GM23338 (cell line): ENCODE measurements at regions not wholly inside any gene's neighbourhood (a gene's known extent, or its start where the extent isn't known, plus 50 kb on each side); places are given as distances from the start of the nearest gene placed in this dataset.

ENCODE experiments used
- ATAC-seq: fragments of 200-7000 bp; cut with Tn5 transposase; 3 replicates; pipeline ENCODE4 v1.9.1; 2020
- DNase-seq: peaks from one replicate; pipeline ENCODE4 v3.0.0-alpha.2; 2015; ENCODE audit warnings: low spot score
- H2AFZ ChIP-seq: fragments of 200-600 bp; sonication (generic); 2 replicates; pipeline ENCODE4 v1.8.0; 2016; ENCODE audit warnings: antibody characterized with exemption, mild to moderate bottlenecking, moderate library complexity
- H3F3A ChIP-seq: fragments of 200-600 bp; sonication (generic); replicated peaks from 2 replicates; pipeline ENCODE4 v1.8.0; 2017; ENCODE audit warnings: antibody characterized with exemption, mixed run types, low read depth
- H3K27ac ChIP-seq: fragments of 200-600 bp; sonication (generic); 2 replicates; pipeline ENCODE4 v1.6.1; 2016; ENCODE audit warnings: low read depth
- H3K27me3 ChIP-seq: fragments of 200-600 bp; sonication (generic); 2 replicates; pipeline ENCODE4 v1.8.0; 2016; ENCODE audit warnings: mild to moderate bottlenecking, mixed run types, moderate library complexity; ENCODE audit not compliant: insufficient read depth
- H3K36me3 ChIP-seq: fragments of 200-600 bp; sonication (generic); 2 replicates; pipeline ENCODE4 v1.8.0; 2016; ENCODE audit warnings: mild to moderate bottlenecking; ENCODE audit not compliant: insufficient read depth
- H3K4me1 ChIP-seq: fragments of 200-600 bp; sonication (generic); 2 replicates; pipeline ENCODE4 v1.8.0; 2016; ENCODE audit warnings: mild to moderate bottlenecking, moderate library complexity; ENCODE audit not compliant: insufficient read depth
- H3K4me2 ChIP-seq: fragments of 200-600 bp; sonication (generic); 2 replicates; pipeline ENCODE4 v1.7.1; 2017; ENCODE audit warnings: mixed run types
- H3K4me3 ChIP-seq: fragments of 200-600 bp; sonication (generic); 2 replicates; pipeline ENCODE4 v1.6.1; 2016; ENCODE audit warnings: mixed run types
- H3K79me2 ChIP-seq: fragments of 200-600 bp; sonication (generic); replicated peaks from 2 replicates; pipeline ENCODE4 v1.8.0; 2017; ENCODE audit warnings: mild to moderate bottlenecking; ENCODE audit not compliant: insufficient read depth
- H3K9me2 ChIP-seq: fragments of 200-600 bp; sonication (generic); 2 replicates; pipeline ENCODE4 v1.8.0; 2017; ENCODE audit not compliant: insufficient read depth
- H4K20me1 ChIP-seq: fragments of 200-600 bp; sonication (generic); replicated peaks from 2 replicates; pipeline ENCODE4 v1.8.0; 2017; ENCODE audit warnings: mild to moderate bottlenecking; ENCODE audit not compliant: insufficient read depth
- H3K27ac Mint-ChIP-seq: 2 replicates; pipeline ENCODE4 v1.8.0; 2020; ENCODE audit warnings: inconsistent platforms, mild to moderate bottlenecking, moderate library complexity, mixed read lengths
- H3K27me3 Mint-ChIP-seq: 3 replicates; pipeline ENCODE4 v1.8.0; 2022; ENCODE audit warnings: low read depth, mild to moderate bottlenecking, moderate library complexity, mixed read lengths, inconsistent platforms; ENCODE audit not compliant: insufficient read depth, poor library complexity
- H3K36me3 Mint-ChIP-seq: 3 replicates; pipeline ENCODE4 v1.8.0; 2021; ENCODE audit warnings: low read depth, mild to moderate bottlenecking, inconsistent platforms, moderate library complexity, mixed read lengths
- H3K4me1 Mint-ChIP-seq: 3 replicates; pipeline ENCODE4 v1.8.0; 2020; ENCODE audit warnings: mild to moderate bottlenecking, inconsistent platforms, mixed read lengths
- H3K4me3 Mint-ChIP-seq: 3 replicates; pipeline ENCODE4 v1.8.0; 2021; ENCODE audit warnings: moderate library complexity, mild to moderate bottlenecking, inconsistent platforms, mixed read lengths
- H3K9me3 Mint-ChIP-seq: 3 replicates; pipeline ENCODE4 v1.8.0; 2020; ENCODE audit warnings: moderate library complexity, mild to moderate bottlenecking, inconsistent platforms, mixed read lengths
- CREB1 ChIP-seq: fragments of 250-450 bp; sonication (Bioruptor Pico); IDR thresholded peaks from 2 replicates; pipeline ENCODE4 v1.5.0; 2020; ENCODE audit warnings: low read depth, mild to moderate bottlenecking, moderate library complexity
- EZH2phosphoT487 ChIP-seq: fragments of 200-600 bp; sonication (generic); IDR thresholded peaks from one replicate; pipeline ENCODE4 v1.8.1; 2018; ENCODE audit warnings: antibody characterized with exemption; ENCODE audit not compliant: unreplicated experiment
- JUNB ChIP-seq: IDR thresholded peaks from one replicate; pipeline ENCODE4 v1.6.1; 2016; ENCODE audit warnings: antibody characterized with exemption; ENCODE audit not compliant: unreplicated experiment
- NANOG ChIP-seq: IDR thresholded peaks from 2 replicates; pipeline ENCODE4 v1.6.1; 2016; ENCODE audit warnings: antibody characterized with exemption, borderline replicate concordance
- STAT1 ChIP-seq: IDR thresholded peaks from one replicate; pipeline ENCODE4 v1.6.1; 2016; ENCODE audit warnings: antibody characterized with exemption; ENCODE audit not compliant: unreplicated experiment
- ZNF114 ChIP-seq: fragments of 250-450 bp; sonication (Bioruptor Pico); IDR thresholded peaks from 2 replicates; pipeline ENCODE4 v1.5.0; 2020; ENCODE audit warnings: mild to moderate bottlenecking, moderate library complexity
- ZNF331 ChIP-seq: fragments of 250-450 bp; sonication (Bioruptor Pico); IDR thresholded peaks from 2 replicates; pipeline ENCODE4 v1.5.0; 2020; ENCODE audit warnings: low read depth, mild to moderate bottlenecking, moderate library complexity
- TF ChIP-seq, protein P1 (sequence below): fragments of 250-450 bp; sonication (Bioruptor Pico); IDR thresholded peaks from 2 replicates; pipeline ENCODE4 v1.5.0; 2020; ENCODE audit warnings: mild to moderate bottlenecking, moderate library complexity
- TF ChIP-seq, protein P2 (sequence below): IDR thresholded peaks from one replicate; pipeline ENCODE4 v1.6.1; 2018; ENCODE audit warnings: antibody characterized with exemption; ENCODE audit not compliant: unreplicated experiment
- TF ChIP-seq, protein P3 (sequence below): IDR thresholded peaks from 2 replicates; pipeline ENCODE4 v1.6.1; 2016; ENCODE audit warnings: antibody characterized with exemption

DNA sequence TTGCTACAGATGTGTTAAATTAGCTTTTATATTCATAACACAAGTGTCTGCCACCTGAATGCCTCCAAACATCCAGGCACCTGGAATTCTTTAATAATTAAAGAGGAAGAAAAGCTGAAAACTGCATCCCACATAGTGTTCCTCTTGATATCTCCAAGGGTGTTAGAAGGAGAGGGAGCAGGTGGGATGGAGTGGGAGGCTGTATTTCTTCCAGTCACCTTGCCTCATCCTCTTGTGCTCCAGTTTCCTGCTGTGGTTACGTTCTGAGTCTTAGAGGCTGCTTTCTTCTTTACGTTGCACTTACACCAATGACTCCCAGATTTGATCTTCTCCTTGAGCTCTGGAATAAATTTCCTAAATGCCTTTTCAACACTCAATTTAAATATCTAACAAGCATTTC, 230.3 kb upstream of the LYPLAL1 start:
- H4K20me1 ChIP-seq: no peaks in the 10 kb centered on the region
- no peaks in the 10 kb centered on the region for H3K4me1 ChIP-seq
- no peaks in the 10 kb centered on the region for H3K79me2 ChIP-seq
- no peak for DNase-seq
- ATAC-seq: no peak
- peaks cover 15% of the 10 kb centered on the region; the same call in 1 of the 2 replicates for H3K9me2 ChIP-seq
- no peaks in the 10 kb centered on the region for H3K36me3 ChIP-seq
- Mint-ChIP-seq H3K36me3 (no peaks in the 10 kb centered on the region), H3K27me3 (peaks cover 2% of the 10 kb centered on the region), H3K9me3 (peaks cover 3% of the 10 kb centered on the region; the same call in 1 of the 3 replicates), H3K27ac (no peak overlapping the region), H3K4me1 (no peaks in the 10 kb centered on the region), H3K4me3 (no peak overlapping the region)
- H3F3A ChIP-seq: no peaks in the 10 kb centered on the region
- no peak overlapping the region for H2AFZ ChIP-seq
- H3K27me3 ChIP-seq: no peaks in the 10 kb centered on the region
- TF ChIP-seq JUNB (no peak), EZH2phosphoT487 (no peak)
- TF ChIP-seq, protein P1, sequence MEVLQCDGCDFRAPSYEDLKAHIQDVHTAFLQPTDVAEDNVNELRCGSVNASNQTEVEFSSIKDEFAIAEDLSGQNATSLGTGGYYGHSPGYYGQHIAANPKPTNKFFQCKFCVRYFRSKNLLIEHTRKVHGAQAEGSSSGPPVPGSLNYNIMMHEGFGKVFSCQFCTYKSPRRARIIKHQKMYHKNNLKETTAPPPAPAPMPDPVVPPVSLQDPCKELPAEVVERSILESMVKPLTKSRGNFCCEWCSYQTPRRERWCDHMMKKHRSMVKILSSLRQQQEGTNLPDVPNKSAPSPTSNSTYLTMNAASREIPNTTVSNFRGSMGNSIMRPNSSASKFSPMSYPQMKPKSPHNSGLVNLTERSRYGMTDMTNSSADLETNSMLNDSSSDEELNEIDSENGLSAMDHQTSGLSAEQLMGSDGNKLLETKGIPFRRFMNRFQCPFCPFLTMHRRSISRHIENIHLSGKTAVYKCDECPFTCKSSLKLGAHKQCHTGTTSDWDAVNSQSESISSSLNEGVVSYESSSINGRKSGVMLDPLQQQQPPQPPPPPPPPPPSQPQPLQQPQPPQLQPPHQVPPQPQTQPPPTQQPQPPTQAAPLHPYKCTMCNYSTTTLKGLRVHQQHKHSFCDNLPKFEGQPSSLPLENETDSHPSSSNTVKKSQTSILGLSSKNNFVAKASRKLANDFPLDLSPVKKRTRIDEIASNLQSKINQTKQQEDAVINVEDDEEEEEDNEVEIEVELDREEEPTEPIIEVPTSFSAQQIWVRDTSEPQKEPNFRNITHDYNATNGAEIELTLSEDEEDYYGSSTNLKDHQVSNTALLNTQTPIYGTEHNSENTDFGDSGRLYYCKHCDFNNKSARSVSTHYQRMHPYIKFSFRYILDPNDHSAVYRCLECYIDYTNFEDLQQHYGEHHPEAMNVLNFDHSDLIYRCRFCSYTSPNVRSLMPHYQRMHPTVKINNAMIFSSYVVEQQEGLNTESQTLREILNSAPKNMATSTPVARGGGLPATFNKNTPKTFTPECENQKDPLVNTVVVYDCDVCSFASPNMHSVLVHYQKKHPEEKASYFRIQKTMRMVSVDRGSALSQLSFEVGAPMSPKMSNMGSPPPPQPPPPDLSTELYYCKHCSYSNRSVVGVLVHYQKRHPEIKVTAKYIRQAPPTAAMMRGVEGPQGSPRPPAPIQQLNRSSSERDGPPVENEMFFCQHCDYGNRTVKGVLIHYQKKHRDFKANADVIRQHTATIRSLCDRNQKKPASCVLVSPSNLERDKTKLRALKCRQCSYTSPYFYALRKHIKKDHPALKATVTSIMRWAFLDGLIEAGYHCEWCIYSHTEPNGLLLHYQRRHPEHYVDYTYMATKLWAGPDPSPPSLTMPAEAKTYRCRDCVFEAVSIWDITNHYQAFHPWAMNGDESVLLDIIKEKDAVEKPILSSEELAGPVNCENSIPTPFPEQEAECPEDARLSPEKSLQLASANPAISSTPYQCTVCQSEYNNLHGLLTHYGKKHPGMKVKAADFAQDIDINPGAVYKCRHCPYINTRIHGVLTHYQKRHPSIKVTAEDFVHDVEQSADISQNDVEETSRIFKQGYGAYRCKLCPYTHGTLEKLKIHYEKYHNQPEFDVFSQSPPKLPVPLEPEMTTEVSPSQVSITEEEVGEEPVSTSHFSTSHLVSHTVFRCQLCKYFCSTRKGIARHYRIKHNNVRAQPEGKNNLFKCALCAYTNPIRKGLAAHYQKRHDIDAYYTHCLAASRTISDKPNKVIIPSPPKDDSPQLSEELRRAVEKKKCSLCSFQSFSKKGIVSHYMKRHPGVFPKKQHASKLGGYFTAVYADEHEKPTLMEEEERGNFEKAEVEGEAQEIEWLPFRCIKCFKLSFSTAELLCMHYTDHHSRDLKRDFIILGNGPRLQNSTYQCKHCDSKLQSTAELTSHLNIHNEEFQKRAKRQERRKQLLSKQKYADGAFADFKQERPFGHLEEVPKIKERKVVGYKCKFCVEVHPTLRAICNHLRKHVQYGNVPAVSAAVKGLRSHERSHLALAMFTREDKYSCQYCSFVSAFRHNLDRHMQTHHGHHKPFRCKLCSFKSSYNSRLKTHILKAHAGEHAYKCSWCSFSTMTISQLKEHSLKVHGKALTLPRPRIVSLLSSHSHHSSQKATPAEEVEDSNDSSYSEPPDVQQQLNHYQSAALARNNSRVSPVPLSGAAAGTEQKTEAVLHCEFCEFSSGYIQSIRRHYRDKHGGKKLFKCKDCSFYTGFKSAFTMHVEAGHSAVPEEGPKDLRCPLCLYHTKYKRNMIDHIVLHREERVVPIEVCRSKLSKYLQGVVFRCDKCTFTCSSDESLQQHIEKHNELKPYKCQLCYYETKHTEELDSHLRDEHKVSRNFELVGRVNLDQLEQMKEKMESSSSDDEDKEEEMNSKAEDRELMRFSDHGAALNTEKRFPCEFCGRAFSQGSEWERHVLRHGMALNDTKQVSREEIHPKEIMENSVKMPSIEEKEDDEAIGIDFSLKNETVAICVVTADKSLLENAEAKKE (CRISPR knock-in tag): no peak
- no peak overlapping the region for H3K4me2 ChIP-seq
- no peak overlapping the region for H3K4me3 ChIP-seq
- H3K27ac ChIP-seq: no peak overlapping the region

DNA sequence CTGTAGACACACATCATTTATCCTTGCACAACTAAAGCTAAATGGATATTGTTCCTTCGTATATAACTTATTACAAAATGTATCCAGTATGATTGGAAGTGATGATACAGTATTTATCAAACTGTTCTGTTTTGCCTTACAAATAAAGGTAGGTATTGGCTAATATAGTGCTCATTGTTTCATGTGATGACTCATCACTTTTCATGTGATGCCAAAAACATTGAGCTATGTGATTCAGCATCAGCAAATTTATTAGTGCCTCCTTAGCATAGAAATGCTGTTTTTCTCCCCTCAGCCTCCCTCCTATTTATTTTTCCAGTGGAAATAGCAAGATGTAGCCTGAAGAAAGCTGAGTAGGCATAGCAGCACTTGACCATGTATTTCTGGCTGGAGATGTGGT, 228.6 kb upstream of the LYPLAL1 start:
- Mint-ChIP-seq H3K27me3 (no peaks in the 10 kb centered on the region), H3K4me3 (no peak overlapping the region)
- H3K4me2 ChIP-seq: no peak overlapping the region
- TF ChIP-seq, protein P2, sequence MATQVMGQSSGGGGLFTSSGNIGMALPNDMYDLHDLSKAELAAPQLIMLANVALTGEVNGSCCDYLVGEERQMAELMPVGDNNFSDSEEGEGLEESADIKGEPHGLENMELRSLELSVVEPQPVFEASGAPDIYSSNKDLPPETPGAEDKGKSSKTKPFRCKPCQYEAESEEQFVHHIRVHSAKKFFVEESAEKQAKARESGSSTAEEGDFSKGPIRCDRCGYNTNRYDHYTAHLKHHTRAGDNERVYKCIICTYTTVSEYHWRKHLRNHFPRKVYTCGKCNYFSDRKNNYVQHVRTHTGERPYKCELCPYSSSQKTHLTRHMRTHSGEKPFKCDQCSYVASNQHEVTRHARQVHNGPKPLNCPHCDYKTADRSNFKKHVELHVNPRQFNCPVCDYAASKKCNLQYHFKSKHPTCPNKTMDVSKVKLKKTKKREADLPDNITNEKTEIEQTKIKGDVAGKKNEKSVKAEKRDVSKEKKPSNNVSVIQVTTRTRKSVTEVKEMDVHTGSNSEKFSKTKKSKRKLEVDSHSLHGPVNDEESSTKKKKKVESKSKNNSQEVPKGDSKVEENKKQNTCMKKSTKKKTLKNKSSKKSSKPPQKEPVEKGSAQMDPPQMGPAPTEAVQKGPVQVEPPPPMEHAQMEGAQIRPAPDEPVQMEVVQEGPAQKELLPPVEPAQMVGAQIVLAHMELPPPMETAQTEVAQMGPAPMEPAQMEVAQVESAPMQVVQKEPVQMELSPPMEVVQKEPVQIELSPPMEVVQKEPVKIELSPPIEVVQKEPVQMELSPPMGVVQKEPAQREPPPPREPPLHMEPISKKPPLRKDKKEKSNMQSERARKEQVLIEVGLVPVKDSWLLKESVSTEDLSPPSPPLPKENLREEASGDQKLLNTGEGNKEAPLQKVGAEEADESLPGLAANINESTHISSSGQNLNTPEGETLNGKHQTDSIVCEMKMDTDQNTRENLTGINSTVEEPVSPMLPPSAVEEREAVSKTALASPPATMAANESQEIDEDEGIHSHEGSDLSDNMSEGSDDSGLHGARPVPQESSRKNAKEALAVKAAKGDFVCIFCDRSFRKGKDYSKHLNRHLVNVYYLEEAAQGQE: no peak
- no peak for TF ChIP-seq STAT1
- TF ChIP-seq EZH2phosphoT487: no peak
- TF ChIP-seq CREB1 (CRISPR knock-in tag): no peak
- TF ChIP-seq ZNF331 (CRISPR knock-in tag): no peak
- TF ChIP-seq ZNF114 (CRISPR knock-in tag): no peak
- no peak for TF ChIP-seq NANOG
- no peak for TF ChIP-seq JUNB
- TF ChIP-seq, protein P3, sequence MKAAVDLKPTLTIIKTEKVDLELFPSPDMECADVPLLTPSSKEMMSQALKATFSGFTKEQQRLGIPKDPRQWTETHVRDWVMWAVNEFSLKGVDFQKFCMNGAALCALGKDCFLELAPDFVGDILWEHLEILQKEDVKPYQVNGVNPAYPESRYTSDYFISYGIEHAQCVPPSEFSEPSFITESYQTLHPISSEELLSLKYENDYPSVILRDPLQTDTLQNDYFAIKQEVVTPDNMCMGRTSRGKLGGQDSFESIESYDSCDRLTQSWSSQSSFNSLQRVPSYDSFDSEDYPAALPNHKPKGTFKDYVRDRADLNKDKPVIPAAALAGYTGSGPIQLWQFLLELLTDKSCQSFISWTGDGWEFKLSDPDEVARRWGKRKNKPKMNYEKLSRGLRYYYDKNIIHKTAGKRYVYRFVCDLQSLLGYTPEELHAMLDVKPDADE: no peak

More for the DNA sequence above, 228.6 kb upstream of the LYPLAL1 start:
- H3K9me2 ChIP-seq: peaks cover 15% of the 10 kb centered on the region; the same call in 1 of the 2 replicates
- no peaks in the 10 kb centered on the region for H3K27me3 ChIP-seq
- no peaks in the 10 kb centered on the region for H3F3A ChIP-seq
- no peak overlapping the region for H3K4me3 ChIP-seq
- H2AFZ ChIP-seq: no peak overlapping the region
- Mint-ChIP-seq H3K4me1 (no peaks in the 10 kb centered on the region), H3K27ac (no peak overlapping the region), H3K36me3 (no peaks in the 10 kb centered on the region), H3K9me3 (peaks cover 3% of the 10 kb centered on the region; the same call in 1 of the 3 replicates)
- no peak for DNase-seq
- H3K36me3 ChIP-seq: no peaks in the 10 kb centered on the region
- no peak for ATAC-seq
- H3K79me2 ChIP-seq: no peaks in the 10 kb centered on the region
- H3K27ac ChIP-seq: no peak overlapping the region
- H3K4me1 ChIP-seq: no peaks in the 10 kb centered on the region
- no peaks in the 10 kb centered on the region for H4K20me1 ChIP-seq
